Inflammatory macrophage treated with lipopolysaccharide for 4 hours (primary cell): ENCODE measurements at regions not wholly inside any gene's neighbourhood (a gene's known extent, or its start where the extent isn't known, plus 50 kb on each side); places are given as distances from the start of the nearest gene placed in this dataset.

Experiments used
- DNase-seq: peaks from one replicate; pipeline ENCODE4 v3.0.0-alpha.2; 2020

GRCh38 chr18:21997207-21998143, 171.9 kb upstream of the GATA6 start:
- peak; percentile 55 for DNase-seq

DNA sequence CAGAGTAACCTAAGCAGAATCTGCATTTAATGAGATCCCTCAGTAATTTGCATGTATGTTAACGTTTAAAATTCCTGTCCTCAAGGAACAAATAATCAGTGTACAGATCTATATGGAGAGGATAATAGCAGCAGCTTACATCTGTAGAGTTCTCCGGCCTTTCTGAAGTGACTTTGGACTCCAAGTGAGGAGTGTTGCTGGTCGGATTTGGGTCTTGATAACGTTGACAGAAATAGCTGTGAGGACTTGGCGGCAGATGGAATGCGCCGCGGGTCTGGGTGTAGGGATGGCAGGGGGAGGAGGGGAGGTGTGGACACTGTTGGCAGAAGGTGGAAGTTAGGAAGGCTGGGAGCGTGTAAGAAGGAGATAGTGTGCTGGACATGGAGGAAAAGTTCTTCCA, 170.9 kb upstream of the GATA6 start:
- DNase-seq = no peak

DNA sequence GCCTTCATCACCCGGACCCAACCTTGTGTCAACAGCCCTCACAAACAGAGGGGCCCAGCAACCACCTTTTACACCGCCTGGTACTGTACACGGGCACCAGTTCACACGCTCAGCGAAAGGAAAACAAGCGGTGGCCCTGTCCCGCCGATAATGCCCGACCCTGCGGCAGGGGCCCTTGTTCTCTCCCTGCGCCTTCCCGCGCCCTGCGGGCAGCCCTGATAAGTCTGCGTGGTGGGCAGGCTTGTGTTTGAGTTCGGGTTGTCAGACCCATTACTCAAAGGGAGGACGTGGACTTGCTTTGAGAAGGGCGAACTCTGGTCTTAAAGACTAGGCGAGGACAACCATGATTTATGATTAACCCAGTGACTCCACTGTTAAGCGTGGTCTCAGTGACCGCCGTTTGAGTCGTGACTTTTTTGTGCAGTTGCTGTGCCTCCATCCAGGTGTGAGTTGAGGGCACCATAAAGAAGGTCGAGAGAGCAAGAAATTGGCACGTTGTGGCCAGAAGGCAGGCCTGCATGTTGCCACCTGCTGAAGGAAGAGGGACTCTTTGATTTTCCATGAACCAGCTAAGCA, 167.4 kb upstream of the GATA6 start:
- no peak for DNase-seq

- no peak for DNase-seq
Measured at GRCh38 chr18:22005191-22005841, 164.1 kb upstream of the GATA6 start.

DNA sequence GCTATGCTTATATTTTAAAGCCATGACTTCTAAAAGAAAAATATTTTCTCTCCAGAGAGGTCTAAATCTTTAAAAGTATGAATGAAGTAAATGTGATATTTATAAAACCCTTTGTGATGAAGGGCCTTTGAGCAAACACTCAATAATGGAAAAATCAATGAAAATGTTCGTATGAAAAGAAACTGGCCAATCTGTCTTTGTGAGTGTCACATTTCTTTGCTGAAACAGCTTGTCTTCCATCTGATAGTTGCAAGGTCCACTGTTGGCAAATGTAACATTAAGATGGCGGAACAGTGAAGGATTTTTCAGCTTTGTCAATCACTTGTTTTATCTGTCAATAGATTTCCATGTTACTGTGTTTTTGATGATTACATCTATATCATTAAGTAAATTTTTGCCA, 162.9 kb upstream of the GATA6 start:
- DNase-seq = no peak

DNA sequence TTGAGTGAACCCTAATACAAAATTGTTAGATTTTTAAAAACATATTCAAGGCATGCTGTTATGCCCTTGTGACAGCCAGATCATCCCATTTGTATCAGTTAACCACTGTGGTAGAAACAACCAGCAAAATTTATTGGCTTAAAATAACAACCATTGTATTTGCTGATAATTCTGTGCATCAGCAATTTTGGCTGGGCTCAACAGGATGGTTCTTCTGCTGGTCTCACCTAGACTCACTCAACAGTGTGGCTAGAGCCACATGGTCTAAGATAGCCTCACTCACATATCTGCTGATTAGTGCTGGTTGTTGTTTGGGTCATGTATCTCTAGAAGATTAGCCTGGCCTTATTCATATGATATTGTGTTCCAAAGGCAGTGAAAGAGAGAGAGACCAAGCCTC, 160.1 kb upstream of the GATA6 start:
- DNase-seq = no peak

DNA sequence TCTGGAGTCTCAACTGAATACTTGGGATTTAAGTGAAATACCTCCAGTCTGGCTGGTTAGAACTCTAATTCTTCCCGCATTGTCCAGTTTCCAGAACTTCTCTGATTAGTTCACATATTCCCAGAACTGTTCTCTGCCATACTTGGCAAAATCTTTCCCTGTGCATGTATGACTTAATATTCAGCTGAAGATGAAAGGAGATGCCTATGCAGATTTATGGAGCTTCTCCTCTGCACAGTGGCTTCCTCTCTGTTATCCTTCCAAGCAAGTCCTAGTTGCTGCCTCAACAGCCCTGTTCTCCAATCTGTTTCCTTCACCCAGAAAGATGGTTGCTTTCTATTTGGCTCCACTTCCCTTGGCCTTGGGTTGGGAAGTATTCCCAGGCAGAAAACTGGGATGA, 155.4 kb upstream of the GATA6 start:
- no peak for DNase-seq

DNA sequence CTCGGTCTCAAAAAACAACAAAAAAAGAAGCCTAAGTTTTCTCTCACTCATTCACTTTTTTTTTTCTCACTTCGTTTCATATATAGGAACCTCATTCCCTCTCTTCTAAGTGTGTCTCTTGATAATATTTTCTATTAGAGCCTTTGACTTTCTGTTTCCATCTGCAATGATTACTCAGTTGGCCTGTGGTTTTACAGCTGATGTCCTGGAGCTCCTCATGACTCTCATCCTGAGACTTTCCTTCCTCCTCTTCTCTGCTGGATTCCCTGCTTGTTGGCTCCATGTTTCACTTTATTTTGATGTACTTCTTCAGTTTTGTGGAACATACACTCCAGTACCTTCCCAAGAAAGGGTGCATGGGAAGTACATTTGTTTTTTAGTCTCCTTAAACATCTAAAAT, 154.2 kb upstream of the GATA6 start:
- no peak for DNase-seq

GRCh38 chr18:22018366-22018765, 151.0 kb upstream of the GATA6 start:
- DNase-seq = no peak

- DNase-seq = no peak
Measured at GRCh38 chr18:22019193-22019592, 150.2 kb upstream of the GATA6 start.

DNA sequence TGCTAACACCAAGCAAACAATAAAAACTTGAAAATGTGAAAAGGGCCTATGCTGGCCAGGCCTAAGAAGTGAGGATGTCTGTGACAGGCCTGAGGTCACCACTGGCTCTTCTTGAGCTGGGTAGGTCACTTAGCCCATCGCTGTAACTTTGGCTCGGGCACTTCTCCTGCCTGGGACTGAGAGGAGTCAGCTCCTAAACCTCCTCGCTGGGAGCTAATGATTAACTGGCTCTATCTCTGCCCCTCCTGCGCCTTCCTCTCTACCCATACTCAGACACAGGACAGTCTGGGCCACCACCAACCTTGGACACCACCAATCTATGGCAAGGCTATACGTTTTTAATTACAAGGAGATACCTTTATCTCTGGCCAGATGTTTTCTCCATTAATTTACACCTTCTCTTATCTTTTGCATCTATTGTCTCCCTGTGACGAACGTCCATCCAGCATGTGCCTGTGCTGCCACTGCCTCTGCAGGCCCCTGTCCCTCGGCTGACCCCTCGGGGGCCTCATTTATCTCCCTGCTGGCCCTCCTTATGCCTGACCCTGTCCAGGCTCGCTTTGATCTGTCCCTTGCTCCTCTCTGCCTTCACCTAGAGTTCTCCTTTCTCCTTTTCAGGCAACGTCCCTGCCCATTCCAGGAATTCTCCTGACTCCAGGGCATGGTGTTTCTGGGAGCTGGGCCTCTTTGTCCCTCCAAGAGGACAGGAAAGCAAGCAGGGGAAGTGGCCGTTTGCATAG, 149.1 kb upstream of the GATA6 start:
- no peak for DNase-seq

- DNase-seq = no peak
Measured at GRCh38 chr18:22020867-22021370, 148.5 kb upstream of the GATA6 start.

DNA sequence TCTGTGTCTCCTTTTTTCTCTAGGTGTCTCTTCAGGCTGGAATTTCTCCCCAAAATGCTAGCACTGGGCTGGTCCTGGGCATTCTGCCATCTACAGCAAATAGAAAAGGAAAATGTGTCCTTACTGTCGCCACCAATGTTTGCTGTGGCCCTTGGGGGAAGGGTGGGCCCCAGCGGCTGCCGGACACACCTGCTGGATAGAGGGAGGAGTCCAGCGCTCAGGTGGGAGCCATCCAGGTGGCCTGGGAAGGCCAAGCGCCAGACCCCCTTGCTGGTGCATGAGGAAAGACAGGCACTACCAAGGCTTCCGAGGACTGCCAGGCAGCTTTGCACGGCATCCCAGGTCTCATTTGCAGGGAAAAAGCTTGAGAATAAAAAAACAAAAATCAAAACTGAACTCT, 147.7 kb upstream of the GATA6 start:
- no peak for DNase-seq

DNA sequence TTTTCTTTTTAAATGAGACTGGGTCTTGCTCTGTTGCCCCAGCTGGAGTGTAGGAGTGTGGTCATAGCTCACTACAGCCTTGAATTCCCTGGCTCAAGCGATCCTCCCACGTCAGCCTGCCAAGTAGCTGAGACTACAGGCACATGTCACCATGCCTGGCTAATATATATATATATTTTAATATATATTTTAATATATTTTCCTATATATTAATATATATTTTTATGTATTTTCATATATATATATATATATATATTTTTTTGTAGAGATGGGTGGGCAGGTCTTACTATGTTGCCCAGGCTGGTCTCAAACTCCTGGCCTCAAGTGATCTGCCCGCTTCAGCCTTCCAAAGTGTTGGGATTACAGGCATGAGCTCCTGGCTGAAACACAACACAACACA, 144.5 kb upstream of the GATA6 start:
- DNase-seq = no peak

DNA sequence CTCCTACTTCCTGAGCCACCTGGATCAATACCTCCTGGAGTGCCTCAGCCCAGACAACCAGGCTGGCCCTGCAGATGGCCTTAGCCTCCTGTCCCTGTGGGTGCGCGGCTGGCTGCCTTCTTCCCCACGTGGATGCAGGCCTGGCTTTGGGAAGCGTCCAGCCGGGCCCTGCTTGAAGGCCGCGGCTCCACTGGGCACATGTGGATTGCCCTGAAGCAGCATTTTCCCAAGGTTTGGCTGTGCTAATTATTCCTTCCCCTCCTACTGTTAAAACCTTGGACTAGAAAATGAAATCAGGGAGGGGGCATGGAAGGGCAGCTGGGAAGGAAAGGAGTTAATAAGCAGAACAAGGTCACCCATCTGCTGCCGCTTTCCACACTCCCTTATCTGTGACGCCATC, 143.0 kb upstream of the GATA6 start:
- no peak for DNase-seq

- no peak for DNase-seq
Measured at GRCh38 chr18:22026889-22027288, 142.5 kb upstream of the GATA6 start.

GRCh38 chr18:22031611-22032010, 137.8 kb upstream of the GATA6 start:
- no peak for DNase-seq

DNA sequence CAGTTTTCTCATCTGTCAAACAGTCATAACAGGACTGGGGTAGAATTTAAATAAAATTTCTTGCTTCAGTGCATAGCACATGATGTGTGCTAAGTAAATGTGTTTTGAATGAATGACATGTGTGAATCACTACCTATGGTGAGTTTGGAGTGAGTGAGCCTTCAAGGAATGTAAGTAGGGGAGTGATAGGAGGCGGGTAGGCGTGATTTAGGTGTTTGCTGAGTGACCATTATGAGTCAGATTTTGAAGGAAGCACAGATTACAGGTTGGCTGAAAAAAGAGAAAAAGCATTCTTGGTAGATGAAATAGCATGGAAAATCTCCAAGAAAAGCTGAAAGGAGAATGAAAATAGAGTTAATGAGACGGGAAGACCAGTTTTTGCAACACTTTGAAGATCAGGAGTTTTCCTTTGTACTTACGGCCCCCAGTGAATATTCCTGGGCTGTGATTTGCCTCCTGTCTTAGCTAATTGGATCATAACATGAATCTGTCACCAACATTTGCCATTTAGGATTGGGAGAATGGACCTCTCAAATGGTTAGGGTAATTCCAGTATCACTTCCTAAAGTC, 136.9 kb upstream of the GATA6 start:
- DNase-seq = no peak

GRCh38 chr18:22033085-22033484, 136.3 kb upstream of the GATA6 start:
- no peak for DNase-seq

DNA sequence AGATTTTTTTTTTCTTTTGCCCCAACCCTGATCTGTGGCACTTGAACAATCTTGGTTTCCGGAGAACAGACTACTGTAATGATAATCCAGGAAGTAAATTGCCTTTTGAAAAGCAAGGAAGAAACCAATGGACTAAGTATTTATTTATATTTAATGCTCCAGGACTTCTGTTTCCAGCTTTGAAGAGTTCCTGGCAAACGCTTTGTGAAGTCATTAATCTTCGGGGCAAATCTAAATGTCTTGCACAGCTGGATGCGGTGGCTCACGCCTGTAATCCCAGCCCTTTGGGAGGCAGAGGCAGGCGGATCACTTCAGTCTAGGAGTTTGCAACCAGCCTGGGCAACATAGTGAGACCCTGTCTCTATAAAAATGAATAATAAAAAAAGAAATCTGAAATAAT, 135.1 kb upstream of the GATA6 start:
- no peak for DNase-seq

- no peak for DNase-seq
Measured at GRCh38 chr18:22040533-22040932, 128.9 kb upstream of the GATA6 start.

- no peak for DNase-seq
Measured at GRCh38 chr18:22043837-22044236, 125.6 kb upstream of the GATA6 start.
